Hematopoietic multipotent progenitor cell (in vitro differentiated cells): ENCODE measurements at regions not wholly inside any gene's neighbourhood (a gene's known extent, or its start where the extent isn't known, plus 50 kb on each side); places are given as distances from the start of the nearest gene placed in this dataset.
"Not testable (repeated sequence)": the region's sequence is repeated elsewhere in the genome, so short reads cannot be mapped to it uniquely, and the experiment has no call there.

Experiments
- DNase-seq, 3 donors: peaks; one replicate each; pipeline ENCODE4 v3.0.0-alpha.2; 2011 to 2015; ENCODE audit warnings: low read depth in 2 of 3, low spot score in 2 of 3

- no peak for DNase-seq
Measured at GRCh38 chr13:28607187-28607955, 51.6 kb upstream of the POMP start.

- DNase-seq = no peak
Measured at GRCh38 chr13:28606466-28606865, 52.5 kb upstream of the POMP start.

DNA sequence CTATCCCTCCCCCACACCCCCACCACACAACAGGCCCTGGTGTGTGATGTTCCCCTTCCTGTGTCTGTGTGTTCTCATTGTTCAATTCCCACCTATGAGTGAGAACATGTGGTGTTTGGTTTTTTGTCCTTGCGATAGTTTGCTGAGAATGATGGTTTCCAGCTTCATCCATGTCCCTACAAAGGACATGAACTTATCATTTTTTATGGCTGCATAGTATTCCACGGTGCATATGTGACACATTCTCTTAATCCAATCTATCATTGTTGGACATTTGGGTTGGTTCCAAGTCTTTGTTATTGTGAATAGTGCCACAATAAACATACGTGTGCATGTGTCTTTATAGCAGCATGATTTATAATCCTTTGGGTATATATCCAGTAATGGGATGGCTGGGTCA lies 53.8 kb upstream of the POMP start:
- not testable (repeated sequence) for DNase-seq

DNA sequence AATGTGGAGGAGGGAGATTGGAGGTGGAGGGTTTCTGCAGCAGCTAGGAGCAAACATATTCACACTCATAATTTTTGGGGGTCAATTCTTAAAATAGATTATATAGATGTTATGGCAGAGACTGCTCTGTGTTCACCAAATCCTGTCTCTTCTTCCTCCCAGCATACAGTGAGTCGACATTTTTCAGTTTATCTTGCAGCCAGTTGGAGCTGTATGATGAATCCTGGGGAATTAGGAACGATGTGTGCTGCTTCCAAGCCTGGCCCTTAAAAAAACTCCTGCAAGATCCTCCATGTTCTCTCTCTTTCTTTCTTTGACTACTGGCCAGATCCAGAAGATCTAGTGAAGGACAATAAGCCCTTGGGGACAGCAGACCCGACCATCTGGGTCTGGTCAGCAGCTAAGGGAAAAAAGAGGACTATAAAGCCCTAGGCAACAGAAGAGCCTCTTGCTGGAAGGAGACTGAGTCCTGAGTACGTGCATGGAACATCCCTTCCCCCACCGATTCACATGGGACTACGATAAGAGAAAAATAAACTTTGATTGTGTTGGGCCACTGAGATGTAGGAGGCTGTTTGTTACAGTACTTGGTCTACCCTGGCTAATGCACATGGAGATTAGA lies 55.8 kb upstream of the POMP start:
- DNase-seq = no peak

DNA sequence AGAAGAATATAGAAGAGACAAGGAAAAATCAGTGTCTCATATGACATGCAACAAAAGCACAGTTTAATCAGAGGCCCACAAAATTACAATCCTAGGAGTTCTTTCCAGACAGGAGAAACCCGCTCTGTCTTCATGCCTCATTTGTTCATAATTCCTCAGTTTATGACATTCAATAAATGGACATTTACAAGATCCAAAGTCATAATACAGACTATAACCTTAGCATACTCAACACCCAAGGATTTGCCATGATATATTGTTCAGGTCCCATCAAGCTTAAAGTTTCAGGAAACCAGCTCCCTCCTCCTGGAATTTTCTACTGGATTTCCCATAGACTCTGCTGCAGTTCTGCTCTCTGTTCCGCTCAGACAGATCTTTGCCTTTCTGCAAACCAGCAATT lies 56.4 kb upstream of the POMP start:
- no peak for DNase-seq

- no peak for DNase-seq
Measured at GRCh38 chr13:28601581-28601980, 57.3 kb upstream of the POMP start.

DNA sequence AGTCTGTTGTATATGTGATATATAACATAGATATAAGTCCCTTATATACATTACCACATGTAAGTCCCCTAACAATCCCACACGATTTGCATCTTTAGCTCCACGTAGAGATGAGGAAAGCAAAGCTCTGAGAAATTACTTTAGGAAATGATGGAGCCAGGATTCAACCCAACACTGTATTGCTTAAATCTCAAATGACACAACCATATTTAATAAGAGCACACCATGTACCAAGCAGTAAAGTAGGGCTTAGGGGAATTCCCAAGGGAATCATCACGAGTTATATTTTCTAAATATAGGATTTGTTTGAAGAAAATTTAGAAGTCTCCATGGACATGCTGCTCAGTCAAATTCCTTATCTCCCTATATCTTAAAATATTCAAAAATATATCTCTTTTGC lies 61.3 kb upstream of the POMP start:
- DNase-seq = no peak

DNA sequence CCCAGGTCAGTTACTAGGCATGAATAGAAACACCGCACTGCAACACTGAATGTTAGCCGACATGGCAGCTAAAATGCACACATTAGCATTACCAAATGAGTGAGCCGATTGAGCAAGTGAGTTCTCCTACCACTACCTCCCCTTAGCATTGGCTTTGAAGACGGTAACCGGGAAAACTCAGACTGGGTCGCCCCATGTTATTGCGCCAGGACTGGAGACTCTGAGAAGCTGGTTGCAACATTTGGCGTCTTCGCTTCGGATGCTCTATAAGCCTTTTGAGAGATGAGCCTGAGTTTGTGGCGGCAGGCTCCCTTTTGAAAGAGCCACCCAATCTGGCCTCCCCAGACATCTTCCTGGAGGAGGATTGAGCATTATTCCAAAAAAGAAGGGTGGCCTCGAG lies 68.5 kb upstream of the POMP start:
- no peak for DNase-seq

- no peak for DNase-seq
Measured at GRCh38 chr13:28588296-28588695, 70.6 kb upstream of the POMP start.

DNA sequence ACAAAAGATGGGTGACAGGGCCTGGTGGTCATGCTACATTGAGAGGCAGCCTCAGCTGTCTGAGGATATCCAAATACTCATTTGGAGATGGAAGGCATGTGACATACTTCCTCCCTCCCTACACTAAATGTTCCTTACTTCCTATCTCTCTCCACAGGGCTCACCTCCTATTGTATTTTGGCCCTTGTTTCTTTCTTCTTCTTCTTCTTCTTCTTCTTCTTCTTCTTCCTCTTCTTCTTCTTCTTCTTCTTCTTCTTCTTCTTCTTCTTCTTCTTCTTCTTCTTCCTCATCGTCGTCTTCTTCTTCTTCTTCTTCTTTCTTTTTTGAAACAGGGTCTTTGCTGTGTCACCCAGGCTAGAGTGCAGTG lies 71.8 kb upstream of the POMP start:
- no peak for DNase-seq

GRCh38 chr13:28586439-28587173 lies 72.3 kb upstream of the POMP start:
- no peak for DNase-seq

GRCh38 chr13:28585561-28585960 lies 73.4 kb upstream of the POMP start:
- no peak for DNase-seq

- DNase-seq = no peak
Measured at GRCh38 chr13:28584873-28585381, 74.0 kb upstream of the POMP start.

DNA sequence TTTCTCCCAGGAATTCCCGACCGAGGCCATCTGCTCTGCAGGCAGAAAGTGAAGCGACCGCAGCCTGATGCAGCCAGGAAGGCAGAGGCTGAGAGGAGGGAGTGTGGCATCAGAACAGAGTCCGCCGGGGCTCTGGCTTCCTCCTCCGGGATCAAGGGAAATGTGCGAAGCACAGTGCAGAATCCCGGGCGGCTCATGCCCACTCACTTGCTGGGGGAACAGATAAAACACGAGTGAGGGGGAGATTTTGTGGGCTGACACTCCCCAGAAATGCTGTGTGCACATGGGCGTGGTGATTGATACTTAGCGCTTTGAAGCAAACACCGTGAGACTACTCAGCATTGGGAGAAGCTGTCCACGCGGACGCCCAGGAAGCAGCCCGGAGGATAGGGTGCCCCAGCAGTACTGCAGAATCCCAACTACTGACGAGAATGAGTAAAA lies 75.3 kb upstream of the POMP start:
- DNase-seq = no peak

DNA sequence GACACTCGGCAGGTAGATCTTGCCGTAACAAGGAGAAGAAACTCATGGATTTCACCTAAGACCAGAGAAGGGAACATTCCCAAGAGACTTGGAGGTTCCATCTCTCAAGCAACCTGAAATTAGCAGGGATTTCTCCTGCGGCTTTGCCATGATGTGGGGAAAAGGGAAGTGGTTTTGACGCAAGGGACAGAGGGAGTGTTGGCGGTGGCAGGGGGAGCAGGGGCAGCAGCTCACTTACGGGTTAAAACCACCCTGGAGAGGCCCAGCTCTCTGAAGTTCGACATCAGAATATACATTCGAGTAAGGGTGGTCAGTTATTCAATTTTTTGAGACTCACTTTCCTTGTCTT lies 76.1 kb upstream of the POMP start:
- no peak for DNase-seq

DNA sequence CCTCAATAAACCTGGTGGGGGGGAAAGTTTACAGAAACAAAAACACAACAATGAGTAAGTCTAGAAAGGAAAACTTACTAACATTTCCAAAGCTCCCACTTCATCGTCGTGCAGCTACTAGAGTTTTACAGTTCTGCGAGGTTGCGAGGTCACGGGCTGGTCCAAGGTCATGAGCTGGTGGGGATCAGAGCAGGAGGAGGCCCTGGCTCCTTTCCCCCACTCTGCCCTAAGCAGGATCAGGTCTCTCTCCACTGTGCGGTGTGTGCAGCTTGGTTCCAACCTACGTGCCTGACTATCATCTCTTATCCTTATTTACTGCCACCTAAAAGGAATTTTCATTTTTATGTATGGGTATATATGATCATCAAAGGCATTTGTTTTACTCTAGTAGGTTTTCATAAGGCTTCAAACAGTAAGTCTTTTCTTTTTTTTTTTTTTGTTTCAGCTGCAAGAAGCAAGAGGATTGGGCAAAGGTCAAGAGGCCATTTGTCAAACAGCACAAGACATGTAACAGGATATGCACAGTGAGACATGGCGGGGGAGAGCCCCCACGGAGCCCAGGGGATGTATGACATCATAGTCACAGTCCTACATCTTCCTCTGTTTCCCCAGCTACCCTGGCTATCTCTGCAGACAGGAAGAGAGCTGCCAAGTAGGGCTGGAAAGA lies 76.6 kb upstream of the POMP start:
- DNase-seq = peak in 2 of 3 donors; percentile 5 to 17

DNA sequence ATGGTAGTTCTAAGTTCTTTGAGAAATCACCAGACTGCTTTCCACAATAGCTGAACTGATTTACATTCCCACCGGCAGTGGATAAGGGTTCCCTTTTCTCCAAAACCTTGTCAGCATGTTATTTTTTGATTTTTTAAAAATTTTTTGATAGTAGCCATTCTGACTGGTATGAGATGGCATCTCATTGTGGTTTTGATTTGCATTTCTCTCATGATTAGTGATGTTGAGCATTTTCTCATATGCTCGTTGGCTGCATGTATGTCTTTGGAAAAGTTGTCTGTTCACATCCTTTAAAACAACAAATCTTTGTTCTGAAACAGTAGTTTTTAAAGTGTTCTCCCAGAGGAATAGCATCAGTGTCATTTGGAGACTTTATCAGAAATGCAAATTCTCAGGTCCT lies 77.5 kb upstream of the POMP start:
- DNase-seq = no peak

DNA sequence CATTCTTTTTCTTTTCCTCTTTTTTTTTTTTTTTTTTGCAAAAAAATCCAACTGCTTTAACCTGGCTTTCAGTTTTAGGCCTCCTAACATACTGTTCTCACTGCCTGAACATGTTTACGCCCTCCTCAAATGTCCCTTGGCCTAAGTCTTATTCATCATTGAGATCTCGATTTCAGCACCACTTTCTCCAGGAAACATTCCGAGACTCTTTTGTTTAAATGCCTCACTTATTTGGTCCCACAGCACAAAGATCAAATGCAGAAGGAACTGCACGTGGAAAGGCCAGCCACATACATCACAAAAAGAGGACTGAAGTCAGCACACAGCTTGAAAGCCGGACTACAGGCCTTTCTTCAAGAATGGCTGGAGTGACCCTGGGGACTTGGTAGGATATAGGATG lies 79.2 kb upstream of the POMP start:
- no peak for DNase-seq

DNA sequence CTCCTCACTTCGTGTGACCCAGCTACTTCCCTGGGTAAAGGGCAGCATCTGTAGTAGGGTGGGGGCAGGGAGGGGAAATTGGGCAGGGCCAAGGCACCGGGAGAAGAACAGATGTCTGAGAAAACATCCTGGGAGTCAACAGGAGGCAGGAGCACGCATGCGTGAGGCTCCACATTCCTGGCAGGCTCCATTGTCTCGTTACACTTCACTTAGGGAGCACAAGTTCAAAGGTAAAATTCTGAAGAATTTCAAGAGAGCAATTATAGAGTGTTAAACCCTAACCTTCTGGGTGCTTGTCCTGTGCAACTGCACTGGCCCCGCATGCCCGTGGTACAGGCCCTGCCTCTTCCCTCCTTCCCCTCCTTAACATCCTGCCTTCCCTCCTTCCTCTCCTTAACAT lies 79.6 kb upstream of the POMP start:
- no peak for DNase-seq

DNA sequence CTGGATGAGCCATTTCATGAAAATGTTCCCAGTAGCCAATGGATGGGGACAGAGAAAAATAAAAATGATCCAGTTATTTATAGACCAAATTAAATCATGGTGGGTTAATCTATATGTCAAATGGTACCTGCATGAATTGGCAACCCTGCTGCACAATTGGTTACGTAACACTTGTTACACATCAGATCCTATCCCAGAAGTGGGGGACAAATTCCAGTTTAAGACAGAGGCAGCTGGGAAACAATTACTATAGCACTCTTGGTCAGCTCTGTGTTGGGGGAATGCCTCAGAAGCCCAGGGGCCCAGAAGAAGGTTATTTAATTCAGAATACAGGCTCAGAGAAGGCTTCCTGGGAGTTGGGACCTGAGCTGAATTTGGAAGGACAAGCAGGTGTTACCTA lies 81.1 kb upstream of the FLT1 start:
- no peak for DNase-seq

GRCh38 chr13:28575200-28575599 lies 80.3 kb upstream of the FLT1 start:
- no peak for DNase-seq
